Upper lobe of left lung (tissue), 4 donors: ENCODE measurements at regions not wholly inside any gene's neighbourhood (a gene's known extent, or its start where the extent isn't known, plus 50 kb on each side); places are given as distances from the start of the nearest gene placed in this dataset.

Experiments
- EP300 ChIP-seq, 4 donors: sonication (generic); formaldehyde crosslinking; IDR thresholded peaks; one replicate each; pipeline ENCODE4 v1.5.1; 2017; ENCODE audit warnings: antibody characterized with exemption in 4 of 4, control low read depth in 2 of 4
- POLR2AphosphoS5 ChIP-seq, 2 donors: sonication (generic); formaldehyde crosslinking; IDR thresholded peaks; one replicate each; pipeline ENCODE4 v1.5.1; 2017; ENCODE audit warnings: antibody characterized with exemption in 2 of 2
- TF ChIP-seq, protein P1 (sequence below), 6 experiments: fragments of 450-650 bp in 4 of 6; fragments of 200-600 bp in 2 of 6; sonication (generic) in 2 of 6; IDR thresholded peaks; one replicate each; pipeline ENCODE4 v1.5.1; 2016 to 2019; ENCODE audit warnings: antibody characterized with exemption in 6 of 6

DNA sequence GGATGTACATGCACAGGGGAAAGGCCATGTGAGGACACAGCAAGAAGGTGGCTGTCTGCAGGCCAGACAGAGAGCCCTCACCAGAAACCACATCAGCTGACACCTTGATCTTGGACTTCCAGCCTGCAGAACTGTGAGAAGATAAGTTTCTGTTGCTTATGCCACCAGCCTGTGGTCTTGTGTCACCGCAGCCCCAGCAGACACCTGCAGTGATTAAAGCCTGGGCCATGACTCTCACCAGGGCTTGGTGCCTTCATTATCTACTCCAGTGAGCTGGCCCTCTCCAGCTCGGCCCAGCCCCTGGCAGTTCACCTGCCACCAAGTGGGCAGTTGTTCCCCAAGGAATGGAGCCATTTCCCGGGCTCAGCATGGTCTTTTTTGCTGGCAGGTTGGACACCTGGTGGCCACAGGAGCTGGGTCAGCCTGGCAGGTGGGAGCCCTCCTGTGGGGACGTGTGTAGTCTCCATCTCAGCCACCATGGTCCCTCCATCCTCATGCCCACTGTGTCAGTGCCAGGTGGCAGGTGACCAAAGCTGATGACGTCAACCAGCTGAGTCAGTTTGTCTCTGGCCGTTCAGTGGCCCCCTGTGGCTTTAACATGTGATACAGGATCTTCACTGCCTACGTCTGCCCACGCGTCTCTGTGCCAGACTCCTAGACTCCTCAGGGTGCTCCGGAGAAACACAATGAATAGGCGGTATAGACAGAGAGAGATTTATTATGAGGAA is 99.9 kb upstream of the PPP1R26 start:
- TF ChIP-seq EP300 (IDR thresholded peaks at IDR 0.05) (no peak), POLR2AphosphoS5 (IDR thresholded peaks at IDR 0.05) (no peak)
- TF ChIP-seq, protein P1, sequence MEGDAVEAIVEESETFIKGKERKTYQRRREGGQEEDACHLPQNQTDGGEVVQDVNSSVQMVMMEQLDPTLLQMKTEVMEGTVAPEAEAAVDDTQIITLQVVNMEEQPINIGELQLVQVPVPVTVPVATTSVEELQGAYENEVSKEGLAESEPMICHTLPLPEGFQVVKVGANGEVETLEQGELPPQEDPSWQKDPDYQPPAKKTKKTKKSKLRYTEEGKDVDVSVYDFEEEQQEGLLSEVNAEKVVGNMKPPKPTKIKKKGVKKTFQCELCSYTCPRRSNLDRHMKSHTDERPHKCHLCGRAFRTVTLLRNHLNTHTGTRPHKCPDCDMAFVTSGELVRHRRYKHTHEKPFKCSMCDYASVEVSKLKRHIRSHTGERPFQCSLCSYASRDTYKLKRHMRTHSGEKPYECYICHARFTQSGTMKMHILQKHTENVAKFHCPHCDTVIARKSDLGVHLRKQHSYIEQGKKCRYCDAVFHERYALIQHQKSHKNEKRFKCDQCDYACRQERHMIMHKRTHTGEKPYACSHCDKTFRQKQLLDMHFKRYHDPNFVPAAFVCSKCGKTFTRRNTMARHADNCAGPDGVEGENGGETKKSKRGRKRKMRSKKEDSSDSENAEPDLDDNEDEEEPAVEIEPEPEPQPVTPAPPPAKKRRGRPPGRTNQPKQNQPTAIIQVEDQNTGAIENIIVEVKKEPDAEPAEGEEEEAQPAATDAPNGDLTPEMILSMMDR (IDR thresholded peaks at IDR 0.05), result no peak
